GM12878 (cell line): ENCODE measurements at regions not wholly inside any gene's neighbourhood (a gene's known extent, or its start where the extent isn't known, plus 50 kb on each side); places are given as distances from the start of the nearest gene placed in this dataset.

Experiments used
- ATAC-seq: fragments of 200-7000 bp; cut with Tn5 transposase; 3 replicates; pipeline ENCODE4 v1.9.1; 2020; ENCODE audit warnings: mild to moderate bottlenecking, moderate library complexity
- BruUV-seq: library from RNA; stranded (reverse); fragments of 400-500 nt; replicated peaks from 2 replicates; lab custom pipeline; 2021; lab: Mats Ljungman, UMichigan
- CTCF ChIA-PET: fragments of 300-600 bp; sonication (Branson Sonifier 250); formaldehyde crosslinking; extraction: SDS; loops from one replicate; lab custom pipeline; 2021; ENCODE audit warnings: inconsistent platforms; lab: Yijun Ruan, JAX
- POLR2A ChIA-PET: fragments of 350-600 bp; formaldehyde crosslinking; extraction: SDS; loops from one replicate; lab custom pipeline; 2021; ENCODE audit warnings: inconsistent platforms; lab: Charles Lee
- RAD21 ChIA-PET: fragments of 300-600 bp; sonication (Branson Sonifier 250); formaldehyde crosslinking; loops from one replicate; lab custom pipeline; 2023; ENCODE audit warnings: antibody characterized with exemption; ENCODE audit not compliant: unreplicated experiment; lab: Charles Lee
- SMC1A ChIA-PET: fragments of 300-600 bp; sonication (Branson Sonifier 250); formaldehyde crosslinking; loops from one replicate; lab custom pipeline; 2023; ENCODE audit not compliant: unreplicated experiment, uncharacterized antibody; lab: Charles Lee
- DNase-seq: peaks from one replicate; pipeline ENCODE4 v3.0.0-alpha.2; 2011; ENCODE audit warnings: low read depth, low spot score
- FAIRE-seq: peaks from 3 replicates; lab custom pipeline; 2011; peaks lifted over from hg19 to GRCh38; lab: Jason Lieb, UNC
- H2AFZ ChIP-seq: 2 replicates; pipeline ENCODE4 v1.6.0; 2011; ENCODE audit warnings: low read depth, low read length, control low read depth; ENCODE audit not compliant: control insufficient read depth
- H3K27ac ChIP-seq: 2 replicates; pipeline ENCODE4 v1.5.1; 2011; ENCODE audit warnings: control low read depth; ENCODE audit not compliant: control insufficient read depth, insufficient read depth
- H3K27me3 ChIP-seq, 2 experiments: replicated peaks in 1 of 2; 2 replicates each; pipeline versions ENCODE4 v1.6.0 to v1.6.1; 2011; ENCODE audit warnings: low read length in 1 of 2; ENCODE audit not compliant: control insufficient read depth in 2 of 2, insufficient read depth in 2 of 2
- H3K36me3 ChIP-seq, 2 experiments: 2 replicates each; pipeline ENCODE4 v1.5.1; 2011; ENCODE audit warnings: low read length in 1 of 2; ENCODE audit not compliant: control insufficient read depth in 2 of 2, insufficient read depth in 2 of 2
- H3K4me1 ChIP-seq: 2 replicates; pipeline ENCODE4 v1.6.1; 2011; ENCODE audit warnings: mild to moderate bottlenecking, low read length, moderate library complexity, mixed read lengths; ENCODE audit not compliant: control insufficient read depth, insufficient read depth
- H3K4me2 ChIP-seq: 2 replicates; pipeline ENCODE4 v1.6.0; 2011; ENCODE audit warnings: control low read depth; ENCODE audit not compliant: control insufficient read depth, insufficient read depth
- H3K4me3 ChIP-seq: fragments of 200-600 bp; sonication (generic); 2 replicates; pipeline ENCODE4 v1.5.1; 2016
- H3K79me2 ChIP-seq: 2 replicates; pipeline ENCODE4 v1.6.0; 2011; ENCODE audit warnings: low read length; ENCODE audit not compliant: control insufficient read depth, insufficient read depth
- H3K9ac ChIP-seq: 2 replicates; pipeline ENCODE4 v1.8.0; 2011; ENCODE audit warnings: low read length, control low read depth, mixed read lengths; ENCODE audit not compliant: control insufficient read depth, insufficient read depth
- H3K9me3 ChIP-seq: replicated peaks from 3 replicates; pipeline ENCODE4 v1.5.1; 2011; ENCODE audit warnings: mild to moderate bottlenecking, low read length; ENCODE audit not compliant: control insufficient read depth, insufficient read depth
- H4K20me1 ChIP-seq: 2 replicates; pipeline ENCODE4 v1.6.0; 2011; ENCODE audit not compliant: control insufficient read depth, insufficient read depth
- ASH2L ChIP-seq: fragments of 300-600, 200-600 bp; sonication (generic); IDR thresholded peaks from 2 replicates; pipeline ENCODE4 v1.6.1; 2017; ENCODE audit warnings: low read depth, mild to moderate bottlenecking, borderline replicate concordance
- ATF3 ChIP-seq: IDR thresholded peaks from 2 replicates; pipeline ENCODE4 v1.6.1; 2011; ENCODE audit warnings: low read depth, mild to moderate bottlenecking, low read length, moderate library complexity, borderline replicate concordance; ENCODE audit errors: extremely low read depth
- BCLAF1 ChIP-seq: fragments of 450-650 bp; IDR thresholded peaks from 2 replicates; pipeline ENCODE4 v1.6.1; 2017; ENCODE audit warnings: antibody characterized with exemption, mild to moderate bottlenecking, moderate library complexity
- ESRRA ChIP-seq: IDR thresholded peaks from 2 replicates; pipeline ENCODE4 v1.6.1; 2012; ENCODE audit warnings: mild to moderate bottlenecking, low read length, improper control_type of control experiment
- ETV6 ChIP-seq, 2 experiments: fragments of 450-650 bp in 1 of 2; IDR thresholded peaks in 1 of 2; conservative IDR thresholded peaks in 1 of 2; 2 replicates each; pipeline ENCODE4 v1.6.1; 2014; ENCODE audit warnings: antibody characterized with exemption in 1 of 2, borderline replicate concordance in 1 of 2, low read depth in 1 of 2, mild to moderate bottlenecking in 1 of 2, moderate library complexity in 1 of 2
- GABPA ChIP-seq: IDR thresholded peaks from 2 replicates; pipeline ENCODE4 v1.6.1; 2014; ENCODE audit warnings: antibody characterized with exemption, low read depth, mild to moderate bottlenecking, inconsistent platforms
- LARP7 ChIP-seq: fragments of 450-650 bp; IDR thresholded peaks from 2 replicates; pipeline ENCODE4 v1.6.1; 2017; ENCODE audit warnings: mild to moderate bottlenecking
- NR2C1 ChIP-seq: fragments of 450-650 bp; IDR thresholded peaks from 2 replicates; pipeline ENCODE4 v1.6.1; 2017; ENCODE audit warnings: antibody characterized with exemption, mild to moderate bottlenecking, moderate library complexity
- RAD51 ChIP-seq: fragments of 450-650 bp; IDR thresholded peaks from 2 replicates; pipeline ENCODE4 v1.6.1; 2016; ENCODE audit warnings: moderate library complexity, mild to moderate bottlenecking, inconsistent platforms
- RELB ChIP-seq: fragments of 450-650 bp; IDR thresholded peaks from 2 replicates; pipeline ENCODE4 v1.6.1; 2017; ENCODE audit warnings: low read depth, mild to moderate bottlenecking, moderate library complexity
- SMAD1 ChIP-seq: fragments of 450-650 bp; IDR thresholded peaks from 2 replicates; pipeline ENCODE4 v1.6.1; 2018; ENCODE audit warnings: mild to moderate bottlenecking, low read depth; ENCODE audit not compliant: partially characterized antibody
- SMAD5 ChIP-seq: IDR thresholded peaks from 2 replicates; pipeline ENCODE4 v1.6.1; 2016; ENCODE audit warnings: antibody characterized with exemption, low read depth
- SP1 ChIP-seq: IDR thresholded peaks from one replicate; pipeline ENCODE4 v1.6.1; 2011; ENCODE audit warnings: low read depth, low read length
- SUPT20H ChIP-seq: IDR thresholded peaks from 2 replicates; pipeline ENCODE4 v1.6.1; 2011; ENCODE audit warnings: low read depth, mild to moderate bottlenecking, low read length, moderate library complexity, borderline replicate concordance; ENCODE audit not compliant: control insufficient read depth
- TCF3 ChIP-seq: IDR thresholded peaks from 2 replicates; pipeline ENCODE4 v1.6.1; 2012; ENCODE audit warnings: low read depth, mild to moderate bottlenecking, low read length, borderline replicate concordance; ENCODE audit not compliant: insufficient read depth
- WRNIP1 ChIP-seq: IDR thresholded peaks from 2 replicates; pipeline ENCODE4 v1.6.1; 2011; ENCODE audit warnings: low read depth, low read length, improper control_type of control experiment, borderline replicate concordance
- ZBTB4 ChIP-seq: fragments of 450-650 bp; formaldehyde crosslinking; IDR thresholded peaks from 2 replicates; pipeline ENCODE4 v1.4.0; 2022; ENCODE audit warnings: mild to moderate bottlenecking, moderate library complexity
- ZSCAN29 ChIP-seq: fragments of 450-650 bp; IDR thresholded peaks from 2 replicates; pipeline ENCODE4 v1.6.1; 2017; ENCODE audit warnings: mild to moderate bottlenecking, moderate library complexity
- in situ Hi-C: fragments of 300-500 bp; cut with MboI; formaldehyde crosslinking; loops from 9 replicates; pipeline ENCODE4 v1.14.3; 2018; ENCODE audit warnings: mixed read lengths
- intact Hi-C: fragments of 100-400 bp; cut with micrococcal nuclease; formaldehyde crosslinking; loops from one replicate; pipeline ENCODE4 v1.14.2; 2022; ENCODE audit not compliant: unreplicated experiment

GRCh38 chr15:62726461-62726860, 316.1 kb upstream of the TPM1 start:
- no TSS peak for BruUV-seq
- H3K9ac ChIP-seq: no peak overlapping the region
- no peak overlapping the region for H2AFZ ChIP-seq
- in situ Hi-C loops (no loop called here), intact Hi-C loops (no loop called here)
- H4K20me1 ChIP-seq: no peaks in the 10 kb centered on the region
- TF ChIP-seq WRNIP1 (no peak), ESRRA (no peak), TCF3 (no peak), ETV6 (conservative IDR thresholded peaks at IDR 0.05 in 1 of 2, IDR thresholded peaks at IDR 0.05 in 1 of 2; ENCODE audit: borderline replicate concordance in 1 of 2, low read depth in 1 of 2) (no peak), BCLAF1 (no peak), GABPA (no peak), RAD51 (no peak), ATF3 (no peak), ASH2L (no peak), NR2C1 (no peak), LARP7 (no peak), SP1 (no peak), SMAD1 (no peak), RELB (no peak), SMAD5 (no peak), ZSCAN29 (no peak), SUPT20H (no peak), ZBTB4 (CRISPR knock-in tag) (no peak)
- POLR2A ChIA-PET: no interaction called here
- ATAC-seq (no peak), DNase-seq (no peak), FAIRE-seq (no peak)
- H3K4me3 ChIP-seq: no peak overlapping the region
- SMC1A ChIA-PET: no interaction called here
- H3K9me3 ChIP-seq: no peaks in the 10 kb centered on the region; the same call in 2 of the 3 replicates
- no peaks in the 10 kb centered on the region for H3K4me1 ChIP-seq
- CTCF ChIA-PET: no interaction called here
- no peaks in the 10 kb centered on the region for H3K27me3 ChIP-seq
- no peak overlapping the region for H3K27ac ChIP-seq
- RAD21 ChIA-PET: no interaction called here
- H3K36me3 ChIP-seq: no peaks in the 10 kb centered on the region
- H3K4me2 ChIP-seq: no peak overlapping the region
- no peaks in the 10 kb centered on the region for H3K79me2 ChIP-seq
